Prostate gland (tissue), 2 donors: ENCODE measurements at regions not wholly inside any gene's neighbourhood (a gene's known extent, or its start where the extent isn't known, plus 50 kb on each side); places are given as distances from the start of the nearest gene placed in this dataset.
"Not testable (repeated sequence)": the region's sequence is repeated elsewhere in the genome, so short reads cannot be mapped to it uniquely, and the experiment has no call there.

Experiments used
- DNase-seq: peaks from one replicate; pipeline ENCODE4 v3.0.0-alpha.2; 2019; ENCODE audit warnings: low spot score
- H3K27ac ChIP-seq, 2 donors: fragments of 200-600 bp; sonication (generic); 2 replicates each; pipeline ENCODE4 v1.5.1; 2017 to 2019
- H3K27me3 ChIP-seq: fragments of 200-600 bp; sonication (generic); replicated peaks from 2 replicates; pipeline ENCODE4 v1.5.1; 2019; ENCODE audit not compliant: insufficient read depth
- H3K36me3 ChIP-seq, 2 donors: fragments of 200-600 bp; sonication (generic); 1 replicate in 1 of 2; 2 replicates in 1 of 2; pipeline versions ENCODE4 v1.5.1 to v1.8.1; 2017 to 2019
- H3K4me1 ChIP-seq: fragments of 200-600 bp; sonication (generic); replicated peaks from 2 replicates; pipeline ENCODE4 v1.5.1; 2019
- H3K4me3 ChIP-seq, 2 donors: fragments of 200-600 bp; sonication (generic); 2 replicates each; pipeline ENCODE4 v1.5.1; 2017 to 2019
- H3K9me3 ChIP-seq: fragments of 200-600 bp; sonication (generic); 2 replicates; pipeline ENCODE4 v1.5.1; 2017
- CTCF ChIP-seq, 4 experiments: fragments of 200-600 bp in 2 of 4; fragments of 450-650 bp in 2 of 4; sonication (generic) in 2 of 4; IDR thresholded peaks; 1 replicate in 3 of 4; 2 replicates in 1 of 4; pipeline ENCODE4 v1.5.1; 2016 to 2019; ENCODE audit warnings: antibody characterized with exemption in 4 of 4, mild to moderate bottlenecking in 2 of 4, moderate library complexity in 2 of 4
- POLR2A ChIP-seq: fragments of 450-650 bp; IDR thresholded peaks from one replicate; pipeline ENCODE4 v1.6.1; 2016; ENCODE audit warnings: antibody characterized with exemption, mild to moderate bottlenecking
- POLR2AphosphoS5 ChIP-seq: sonication (generic); formaldehyde crosslinking; IDR thresholded peaks from one replicate; pipeline ENCODE4 v1.6.1; 2017; ENCODE audit warnings: antibody characterized with exemption
- WGBS: methylation state at CpG from one replicate; pipeline ENCODE4 v1.1.5; 2018; 5-methylcytosine and 5-hydroxymethylcytosine counted together
- intact Hi-C: fragments of 100-400 bp; cut with DNase I; formaldehyde crosslinking; loops from one replicate; pipeline ENCODE4 v1.14.2; 2022

DNA sequence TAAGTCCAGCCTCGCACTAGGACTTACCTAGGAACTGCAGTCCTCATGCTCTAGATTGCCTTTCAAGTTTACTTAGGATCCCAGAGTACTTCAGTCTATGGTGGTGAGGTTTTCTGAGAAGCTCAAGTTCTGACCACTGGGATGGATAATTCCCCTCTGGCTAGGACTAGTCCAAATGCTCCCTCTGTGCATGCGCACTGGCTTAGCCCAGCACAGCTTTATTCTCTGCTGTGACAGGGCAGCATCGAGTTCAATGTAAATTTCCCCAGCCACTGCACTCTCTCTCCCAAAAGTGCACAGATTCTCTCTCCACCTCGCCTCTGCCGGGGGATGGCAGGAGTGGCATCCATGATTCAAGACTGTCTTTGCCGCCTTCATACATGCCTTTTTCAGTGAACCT is 241.6 kb downstream of the ZNF326 start:
- intact Hi-C loops: no loop called here
- no peaks in the 10 kb centered on the region for H3K27me3 ChIP-seq
- H3K4me3 ChIP-seq: no peak overlapping the region
- TF ChIP-seq POLR2AphosphoS5: no peak
- no peak for TF ChIP-seq POLR2A
- no peak for TF ChIP-seq CTCF (IDR thresholded peaks at IDR 0.05)
- no peak overlapping the region for H3K27ac ChIP-seq
- no peaks in the 10 kb centered on the region for H3K36me3 ChIP-seq
- no peak for DNase-seq
- WGBS: 87% methylated on average over 6 of the region's 6 CpGs
- H3K4me1 ChIP-seq: no peaks in the 10 kb centered on the region
- H3K9me3 ChIP-seq: no peaks in the 10 kb centered on the region

GRCh38 chr1:90223401-90223800 is 228.5 kb downstream of the ZNF326 start:
- intact Hi-C loops: no loop called here
- Histone ChIP-seq H3K36me3 (no peaks in the 10 kb centered on the region), H3K27ac (no peak overlapping the region), H3K4me3 (no peak overlapping the region), H3K9me3 (no peaks in the 10 kb centered on the region), H3K4me1 (no peaks in the 10 kb centered on the region), H3K27me3 (no peaks in the 10 kb centered on the region)
- no peak for DNase-seq
- no peak for TF ChIP-seq CTCF (IDR thresholded peaks at IDR 0.05)
- no peak for TF ChIP-seq POLR2AphosphoS5
- no peak for TF ChIP-seq POLR2A

DNA sequence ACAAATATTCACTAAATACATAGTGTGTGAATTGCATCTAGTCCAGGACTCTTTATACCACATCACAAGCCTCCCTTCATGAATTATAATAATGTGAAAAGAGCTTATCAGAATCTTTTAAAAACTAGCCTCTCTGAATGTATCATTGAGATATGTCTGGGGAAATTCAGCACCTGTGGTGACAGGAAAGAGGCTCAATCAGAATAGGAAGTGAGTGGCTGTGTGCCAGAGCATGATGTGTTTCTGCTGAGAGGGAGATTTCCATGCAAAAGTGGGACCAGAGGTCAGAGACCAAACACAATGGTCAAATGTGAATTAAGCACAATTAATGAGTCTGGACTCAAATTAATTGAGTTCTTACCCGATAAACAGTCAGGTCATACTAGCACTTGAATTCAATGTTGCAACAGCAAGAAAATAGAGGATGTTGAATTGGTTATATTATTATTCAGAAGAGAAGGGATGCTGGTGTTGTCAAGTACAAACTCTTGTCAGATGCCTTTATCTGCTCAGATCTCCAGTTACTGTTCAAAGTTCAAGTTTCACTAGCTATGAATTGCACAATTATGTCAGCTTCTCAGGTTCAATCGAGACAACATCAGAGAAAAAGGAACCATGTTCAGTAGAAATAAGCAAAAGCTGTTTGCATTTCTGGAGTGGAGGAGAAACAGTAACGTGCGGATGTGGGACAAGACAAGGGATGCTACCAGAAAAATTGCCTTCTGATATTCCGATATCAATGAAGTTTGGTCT is 226.2 kb downstream of the ZNF326 start:
- no peak overlapping the region for H3K4me3 ChIP-seq
- no peaks in the 10 kb centered on the region for H3K27me3 ChIP-seq
- intact Hi-C loops: no loop called here
- H3K27ac ChIP-seq: no peak overlapping the region
- H3K9me3 ChIP-seq: no peaks in the 10 kb centered on the region
- no peaks in the 10 kb centered on the region for H3K36me3 ChIP-seq
- no peak for TF ChIP-seq POLR2A
- TF ChIP-seq POLR2AphosphoS5: no peak
- no peak for TF ChIP-seq CTCF (IDR thresholded peaks at IDR 0.05)
- no peak for DNase-seq
- H3K4me1 ChIP-seq: no peaks in the 10 kb centered on the region
- WGBS: 61% methylated on average over 5 of the region's 5 CpGs

- no peaks in the 10 kb centered on the region for H3K9me3 ChIP-seq
- TF ChIP-seq POLR2A (no peak), POLR2AphosphoS5 (no peak), CTCF (IDR thresholded peaks at IDR 0.05) (no peak)
- H3K4me1 ChIP-seq: no peaks in the 10 kb centered on the region
- no peak overlapping the region for H3K27ac ChIP-seq
- no peak for DNase-seq
- no peaks in the 10 kb centered on the region for H3K36me3 ChIP-seq
- 71% methylated on average over 3 of the region's 3 CpGs for WGBS
- H3K4me3 ChIP-seq: no peak overlapping the region
- intact Hi-C loops: no loop called here
- no peaks in the 10 kb centered on the region for H3K27me3 ChIP-seq
These were observed 225.6 kb downstream of the ZNF326 start for GRCh38 chr1:90220496-90220895.

DNA sequence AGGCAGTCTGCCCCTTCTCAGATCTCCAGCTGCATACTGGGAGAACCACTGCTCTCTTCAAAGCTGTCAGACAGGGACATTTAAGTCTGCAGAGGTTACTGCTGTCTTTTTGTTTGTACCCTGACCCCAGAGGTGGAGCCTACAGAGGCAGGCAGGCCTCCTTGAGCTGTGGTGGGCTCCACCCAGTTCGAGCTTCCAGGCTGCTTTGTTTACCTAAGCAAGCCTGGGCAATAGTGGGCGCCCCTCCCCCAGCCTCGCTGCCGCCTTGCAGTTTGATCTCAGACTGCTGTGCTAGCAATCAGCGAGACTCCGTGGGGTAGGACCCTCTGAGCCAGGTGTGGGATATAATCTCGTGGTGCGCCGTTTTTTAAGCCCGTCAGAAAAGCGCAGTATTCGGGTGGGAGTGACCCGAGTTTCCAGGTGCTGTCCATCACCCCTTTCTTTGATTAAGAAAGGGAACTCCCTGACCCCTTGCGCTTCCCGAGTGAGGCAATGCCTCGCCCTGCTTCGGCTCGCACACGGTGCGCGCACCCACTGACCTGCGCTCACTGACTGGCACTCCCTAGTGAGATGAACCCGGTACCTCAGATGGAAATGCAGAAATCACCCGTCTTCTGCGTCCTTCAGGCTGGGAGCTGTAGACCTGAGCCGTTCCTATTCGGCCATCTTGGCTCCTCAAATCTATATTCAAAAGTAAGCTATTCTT is 224.4 kb downstream of the ZNF326 start:
- intact Hi-C loops: not testable (repeated sequence)

More for the DNA sequence above, 224.4 kb downstream of the ZNF326 start:
- H3K4me3 ChIP-seq, DNase-seq, H3K4me1 ChIP-seq, H3K36me3 ChIP-seq, H3K27ac ChIP-seq, H3K27me3 ChIP-seq, H3K9me3 ChIP-seq: not testable (repeated sequence)
- WGBS: 85% methylated on average over 23 of the region's 27 CpGs
